HG03460 (cell line): ENCODE measurements at regions not wholly inside any gene's neighbourhood (a gene's known extent, or its start where the extent isn't known, plus 50 kb on each side); places are given as distances from the start of the nearest gene placed in this dataset.

ENCODE experiments used
- ATAC-seq: cut with Tn5 transposase; IDR thresholded peaks from one replicate; pipeline ENCODE4 v1.9.1; 2021; ENCODE audit not compliant: unreplicated experiment

GRCh38 chr2:19810148-19810547 is 91.6 kb downstream of the TTC32 start:
- peak; percentile 58 for ATAC-seq

- ATAC-seq: no peak
Observed at GRCh38 chr2:19809206-19809605, 92.6 kb downstream of the TTC32 start.

- ATAC-seq: no peak
Observed at GRCh38 chr2:19807866-19808265, 93.9 kb downstream of the TTC32 start.

- ATAC-seq: no peak
Observed at GRCh38 chr2:19807346-19807745, 94.4 kb downstream of the TTC32 start.

GRCh38 chr2:19806591-19806990 is 95.2 kb downstream of the TTC32 start:
- no peak for ATAC-seq

- no peak for ATAC-seq
Observed at GRCh38 chr2:19806131-19806530, 95.7 kb downstream of the TTC32 start.

GRCh38 chr2:19805266-19805665 is 96.5 kb downstream of the TTC32 start:
- ATAC-seq: no peak

- ATAC-seq: no peak
Observed at GRCh38 chr2:19804639-19805260, 97.0 kb downstream of the TTC32 start.

GRCh38 chr2:19802086-19802841 is 99.5 kb downstream of the TTC32 start:
- no peak for ATAC-seq

- no peak for ATAC-seq
Observed at GRCh38 chr2:19801367-19802080, 100.3 kb downstream of the TTC32 start.

GRCh38 chr2:19800796-19801195 is 101.0 kb downstream of the TTC32 start:
- ATAC-seq: no peak

- ATAC-seq: no peak
Observed at GRCh38 chr2:19799881-19800780, 101.7 kb downstream of the TTC32 start.

GRCh38 chr2:19797871-19798270 is 103.9 kb downstream of the TTC32 start:
- no peak for ATAC-seq

GRCh38 chr2:19797243-19797810 is 104.5 kb downstream of the TTC32 start:
- ATAC-seq: no peak

GRCh38 chr2:19796035-19796695 is 105.6 kb downstream of the TTC32 start:
- ATAC-seq: no peak

GRCh38 chr2:19793132-19793750 is 108.5 kb downstream of the TTC32 start:
- no peak for ATAC-seq

GRCh38 chr2:19790291-19790690 is 111.5 kb downstream of the TTC32 start:
- no peak for ATAC-seq

- no peak for ATAC-seq
Observed at GRCh38 chr2:19787134-19787533, 114.6 kb downstream of the TTC32 start.

GRCh38 chr2:19786408-19787058 is 115.2 kb downstream of the TTC32 start:
- peak; percentile 65 for ATAC-seq
